HAP-1 (cell line): ENCODE measurements at regions not wholly inside any gene's neighbourhood (a gene's known extent, or its start where the extent isn't known, plus 50 kb on each side); places are given as distances from the start of the nearest gene placed in this dataset.
"Not testable (repeated sequence)": the region's sequence is repeated elsewhere in the genome, so short reads cannot be mapped to it uniquely, and the experiment has no call there.

Experiments
- DNase-seq, 2 experiments: peaks; one replicate each; pipeline ENCODE4 v3.0.0-alpha.2; 2016 to 2020; ENCODE audit warnings: low spot score in 2 of 2
- H3K27me3 ChIP-seq: fragments of 250-450 bp; sonication (Bioruptor Pico); 2 replicates; pipeline ENCODE4 v1.5.1; 2020; ENCODE audit warnings: low read depth, mild to moderate bottlenecking, moderate library complexity
- H3K36me3 ChIP-seq: fragments of 250-450 bp; sonication (Bioruptor Pico); replicated peaks from 2 replicates; pipeline ENCODE4 v1.5.1; 2020; ENCODE audit warnings: mild to moderate bottlenecking
- H3K4me1 ChIP-seq: fragments of 250-450 bp; sonication (Bioruptor Pico); 2 replicates; pipeline ENCODE4 v1.5.1; 2020; ENCODE audit warnings: mild to moderate bottlenecking
- H3K4me3 ChIP-seq: fragments of 250-450 bp; sonication (Bioruptor Pico); 2 replicates; pipeline ENCODE4 v1.5.1; 2020; ENCODE audit warnings: mild to moderate bottlenecking, moderate library complexity
- H3K9me3 ChIP-seq: fragments of 250-450 bp; sonication (Bioruptor Pico); 2 replicates; pipeline ENCODE4 v1.5.1; 2020; ENCODE audit warnings: mild to moderate bottlenecking, moderate library complexity
- in situ Hi-C: fragments of 300-500 bp; cut with MboI; formaldehyde crosslinking; loops from 3 replicates; pipeline ENCODE4 v1.14.3; 2020; ENCODE audit warnings: low sequenced_read_pairs, inconsistent platforms, mixed read lengths

DNA sequence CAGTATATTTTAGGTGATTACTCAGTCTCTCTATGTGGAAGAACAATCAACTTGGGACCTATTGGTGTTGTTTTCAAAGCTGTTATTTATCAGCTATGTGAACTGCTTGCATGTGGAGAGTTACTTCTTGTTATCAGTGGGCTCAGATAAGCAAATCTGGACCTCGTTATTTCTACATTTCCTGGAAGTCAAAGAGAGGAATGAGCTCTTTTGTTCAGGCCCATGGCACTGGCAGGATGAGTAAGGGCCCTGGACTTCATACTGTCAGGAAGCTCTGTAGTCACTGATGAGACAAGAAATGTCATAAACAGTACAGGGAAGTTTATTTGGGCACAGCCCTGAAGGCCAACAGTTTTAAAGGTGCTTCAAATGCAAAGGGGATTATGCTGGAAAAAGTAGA is 760.6 kb upstream of the EPHA5 start:
- DNase-seq, result no peak

DNA sequence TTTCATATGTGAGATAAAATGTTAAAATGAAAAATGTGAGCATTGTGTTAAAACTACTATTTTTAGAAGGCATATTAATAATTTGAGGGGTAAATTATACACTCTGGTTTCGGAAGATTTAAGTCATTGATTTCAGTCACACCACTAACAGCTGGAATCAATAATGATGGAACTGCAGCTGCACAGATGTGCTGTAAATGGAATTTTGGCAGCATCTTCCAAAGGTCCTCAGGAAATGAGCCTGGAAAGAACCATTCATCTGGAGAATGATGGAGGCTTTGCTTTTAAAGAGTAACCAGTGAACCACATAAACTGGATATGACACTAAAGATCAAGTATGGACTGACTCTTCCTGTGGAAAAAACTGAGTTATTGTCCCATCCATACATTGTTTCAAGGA is 759.0 kb upstream of the EPHA5 start:
- no peaks in the 10 kb centered on the region for H3K9me3 ChIP-seq
- H3K36me3 ChIP-seq, result no peaks in the 10 kb centered on the region
- in situ Hi-C loops, result no loop called here
- no peaks in the 10 kb centered on the region for H3K4me1 ChIP-seq
- no peak for DNase-seq
- no peak overlapping the region for H3K4me3 ChIP-seq
- H3K27me3 ChIP-seq, result no peaks in the 10 kb centered on the region

More for the DNA sequence above, 760.6 kb upstream of the EPHA5 start:
- H3K9me3 ChIP-seq, result no peaks in the 10 kb centered on the region
- peaks cover 3% of the 10 kb centered on the region; the same call in 1 of the 2 replicates for H3K4me1 ChIP-seq
- in situ Hi-C loops, result no loop called here
- no peaks in the 10 kb centered on the region for H3K27me3 ChIP-seq
- no peaks in the 10 kb centered on the region for H3K36me3 ChIP-seq
- H3K4me3 ChIP-seq, result no peak overlapping the region

DNA sequence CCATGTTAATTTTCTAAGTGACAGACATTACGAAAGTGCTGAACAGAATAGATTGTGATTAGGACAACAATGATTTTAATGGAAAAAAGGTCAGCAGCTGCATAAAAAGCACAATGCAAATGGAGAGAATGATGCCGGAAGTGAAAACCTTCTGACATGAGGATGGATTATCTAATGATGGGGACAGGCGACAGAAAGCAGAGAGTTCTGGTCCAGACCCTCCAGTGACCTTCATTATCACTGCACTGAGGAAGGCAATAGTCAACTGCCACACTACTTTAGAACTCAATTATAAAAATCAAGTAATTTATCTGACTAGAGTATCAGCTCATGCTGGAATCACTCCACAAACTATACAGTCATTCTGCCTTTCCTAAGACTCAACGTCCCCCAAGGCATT is 746.1 kb upstream of the EPHA5 start:
- in situ Hi-C loops, result no loop called here
- Histone ChIP-seq H3K36me3 (no peaks in the 10 kb centered on the region), H3K9me3 (no peaks in the 10 kb centered on the region), H3K4me3 (no peak overlapping the region), H3K27me3 (no peaks in the 10 kb centered on the region), H3K4me1 (no peaks in the 10 kb centered on the region)
- no peak for DNase-seq

DNA sequence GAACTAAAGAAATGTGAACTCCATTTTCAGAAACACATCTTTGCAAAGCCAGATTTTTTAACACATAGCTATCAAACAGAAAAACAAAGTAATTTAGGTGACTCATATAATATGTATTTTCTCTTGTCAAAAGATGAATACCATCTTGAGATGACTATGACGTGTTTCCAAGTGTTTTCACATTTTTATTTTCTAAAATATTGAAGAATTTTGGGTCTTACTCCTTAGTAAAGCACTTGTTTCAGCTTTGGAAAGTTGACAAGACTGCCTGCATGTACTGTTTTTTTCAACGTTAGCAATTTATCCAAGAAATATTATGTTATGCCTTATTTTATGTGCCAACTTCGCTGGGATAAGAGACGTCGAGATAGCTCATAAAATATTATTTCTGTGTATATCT is 733.9 kb upstream of the EPHA5 start:
- in situ Hi-C loops, result no loop called here
- Histone ChIP-seq H3K27me3 (no peaks in the 10 kb centered on the region), H3K36me3 (no peaks in the 10 kb centered on the region), H3K4me1 (no peaks in the 10 kb centered on the region), H3K4me3 (no peak overlapping the region), H3K9me3 (no peaks in the 10 kb centered on the region)
- DNase-seq, result no peak

DNA sequence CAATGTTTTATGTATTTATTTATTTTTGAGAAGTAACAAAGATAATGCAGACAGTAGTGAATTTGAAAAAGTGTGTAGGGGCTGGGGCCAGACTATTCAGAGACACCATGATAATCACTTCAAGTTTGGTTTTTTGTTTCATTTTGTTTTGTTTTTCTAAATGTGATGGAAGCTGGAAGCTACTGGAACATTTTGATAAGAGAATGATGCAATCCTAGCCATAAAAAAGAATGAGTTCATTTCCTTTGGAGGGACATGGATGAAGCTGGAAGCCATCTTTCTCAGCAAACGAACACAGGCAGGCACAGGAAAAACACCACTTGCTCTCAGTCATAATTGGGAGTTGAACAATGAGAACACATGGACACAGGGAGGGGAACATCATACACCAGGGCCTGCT is 706.6 kb upstream of the EPHA5 start:
- in situ Hi-C loops, result no loop called here
- no peaks in the 10 kb centered on the region for H3K4me1 ChIP-seq
- no peaks in the 10 kb centered on the region for H3K9me3 ChIP-seq
- no peak for DNase-seq
- H3K36me3 ChIP-seq, result no peaks in the 10 kb centered on the region
- no peak overlapping the region for H3K4me3 ChIP-seq
- H3K27me3 ChIP-seq, result no peaks in the 10 kb centered on the region

DNA sequence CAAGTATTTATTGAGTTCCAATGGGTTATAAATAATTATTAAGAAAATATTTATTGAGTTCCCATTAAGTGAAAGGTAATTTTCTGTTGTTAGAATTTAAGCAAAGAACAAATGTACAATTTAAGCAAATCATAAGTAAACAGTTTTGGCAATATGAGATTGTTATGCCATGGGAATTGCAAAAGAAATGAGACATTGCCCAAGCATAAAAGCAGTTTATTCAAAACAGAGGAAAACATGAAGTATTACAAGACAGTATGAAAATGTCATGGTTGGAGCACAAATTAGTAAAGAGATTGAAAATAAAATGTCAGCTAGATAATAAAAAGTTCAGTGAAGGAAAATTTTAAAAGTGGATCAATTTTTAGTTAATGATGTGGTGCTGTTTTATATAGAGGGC is 706.1 kb upstream of the EPHA5 start:
- DNase-seq, result no peak
- Histone ChIP-seq H3K4me3 (no peak overlapping the region), H3K4me1 (no peaks in the 10 kb centered on the region), H3K27me3 (no peaks in the 10 kb centered on the region), H3K36me3 (no peaks in the 10 kb centered on the region), H3K9me3 (no peaks in the 10 kb centered on the region)
- in situ Hi-C loops, result no loop called here

DNA sequence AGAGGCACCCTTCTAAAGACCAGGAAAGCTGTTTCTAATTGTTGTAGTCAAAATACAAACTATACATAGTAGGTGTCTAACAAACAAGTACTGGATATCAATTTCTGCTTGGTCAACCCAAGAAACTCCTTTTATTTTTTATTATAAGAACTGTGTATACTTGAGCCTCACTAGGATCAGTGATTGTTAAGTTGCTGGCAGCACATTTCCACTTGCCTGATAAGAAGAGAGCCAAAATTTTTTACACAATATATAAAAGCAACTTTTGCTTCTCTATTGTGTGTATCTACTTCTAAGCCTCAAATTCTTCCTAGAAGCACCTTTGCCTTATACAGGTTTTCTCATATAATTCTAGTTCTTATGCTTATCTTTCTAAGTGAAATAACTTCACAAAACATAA is 703.0 kb upstream of the EPHA5 start:
- DNase-seq, result no peak
- Histone ChIP-seq H3K36me3 (no peaks in the 10 kb centered on the region), H3K4me3 (no peak overlapping the region), H3K9me3 (no peaks in the 10 kb centered on the region), H3K4me1 (no peaks in the 10 kb centered on the region), H3K27me3 (no peaks in the 10 kb centered on the region)
- in situ Hi-C loops, result no loop called here

DNA sequence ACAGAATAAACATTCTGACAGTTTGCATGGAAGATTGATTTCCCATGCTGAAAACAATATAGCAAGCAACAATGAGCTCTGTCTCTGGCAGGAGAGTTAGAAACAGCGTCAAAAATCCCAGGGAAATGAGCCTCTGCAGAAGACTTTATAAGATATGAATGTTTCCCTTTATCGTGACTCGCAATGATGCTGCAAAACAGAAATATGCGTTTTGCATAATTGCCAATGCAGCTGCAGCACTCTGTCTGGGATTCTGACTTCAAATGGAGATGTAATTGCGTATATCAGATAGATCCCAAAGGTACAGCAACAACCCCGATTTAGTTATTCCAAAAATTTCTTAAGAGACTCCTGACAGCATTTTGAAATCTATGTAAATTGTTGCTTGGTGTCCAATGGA is 702.4 kb upstream of the EPHA5 start:
- H3K36me3 ChIP-seq, result no peaks in the 10 kb centered on the region
- in situ Hi-C loops, result no loop called here
- H3K9me3 ChIP-seq, result no peaks in the 10 kb centered on the region
- H3K27me3 ChIP-seq, result no peaks in the 10 kb centered on the region
- H3K4me3 ChIP-seq, result no peak overlapping the region
- no peaks in the 10 kb centered on the region for H3K4me1 ChIP-seq
- DNase-seq, result no peak

DNA sequence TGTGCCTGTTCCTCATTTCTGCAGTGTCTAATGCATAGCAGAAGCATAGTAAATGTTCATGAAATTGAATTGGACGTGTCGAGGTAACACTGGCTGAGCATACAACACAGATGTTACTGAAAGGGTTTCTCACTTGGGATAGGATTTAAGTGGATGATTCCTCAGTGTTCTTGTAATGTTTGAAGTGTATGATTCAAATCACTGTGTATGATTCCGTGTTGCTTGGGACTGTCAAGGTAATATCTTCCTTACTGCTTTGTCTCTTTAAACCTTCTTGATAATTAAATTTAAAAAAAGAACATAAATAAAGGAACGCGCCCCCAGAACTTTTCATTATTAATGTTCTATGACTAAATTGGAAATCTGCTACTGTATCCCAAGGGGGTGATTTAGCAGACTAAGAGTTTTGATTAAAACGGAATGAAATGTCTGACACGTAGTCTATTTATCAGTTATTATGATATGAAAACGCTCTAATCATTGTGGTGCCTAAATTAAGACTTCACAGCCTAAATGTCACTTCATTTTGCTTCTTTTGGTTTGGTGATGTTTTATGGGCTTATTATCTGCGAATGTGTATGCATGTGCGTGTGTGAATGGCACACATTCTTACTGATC is 696.9 kb upstream of the EPHA5 start:
- Histone ChIP-seq H3K9me3 (no peaks in the 10 kb centered on the region), H3K36me3 (no peaks in the 10 kb centered on the region), H3K4me1 (no peaks in the 10 kb centered on the region), H3K27me3 (no peaks in the 10 kb centered on the region), H3K4me3 (no peak overlapping the region)
- no peak for DNase-seq
- in situ Hi-C loops, result no loop called here

DNA sequence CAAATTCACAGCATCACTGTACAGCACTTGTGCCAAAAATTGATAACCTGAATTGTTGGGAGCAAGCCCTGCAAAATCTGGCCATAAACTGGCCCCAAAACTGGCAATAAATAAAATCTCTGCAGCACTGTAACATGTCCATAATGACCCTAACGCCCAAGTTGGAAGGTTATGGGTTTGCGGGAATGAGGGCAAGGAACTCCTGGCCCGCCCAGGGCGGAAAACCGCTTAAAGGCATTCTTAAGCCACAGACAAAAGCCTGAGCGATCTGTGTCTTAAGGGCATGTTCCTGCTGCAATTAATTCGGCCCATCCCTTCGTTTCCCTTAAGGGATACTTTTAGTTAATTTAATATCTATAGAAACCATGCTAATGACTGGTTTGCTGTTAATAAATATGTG is 690.1 kb upstream of the EPHA5 start:
- H3K4me1 ChIP-seq, result peaks cover 34% of the 10 kb centered on the region
- DNase-seq, result peak in 1 of 2 experiments; percentile 65
- H3K4me3 ChIP-seq, H3K27me3 ChIP-seq, H3K36me3 ChIP-seq, in situ Hi-C loops, H3K9me3 ChIP-seq: not testable (repeated sequence)

DNA sequence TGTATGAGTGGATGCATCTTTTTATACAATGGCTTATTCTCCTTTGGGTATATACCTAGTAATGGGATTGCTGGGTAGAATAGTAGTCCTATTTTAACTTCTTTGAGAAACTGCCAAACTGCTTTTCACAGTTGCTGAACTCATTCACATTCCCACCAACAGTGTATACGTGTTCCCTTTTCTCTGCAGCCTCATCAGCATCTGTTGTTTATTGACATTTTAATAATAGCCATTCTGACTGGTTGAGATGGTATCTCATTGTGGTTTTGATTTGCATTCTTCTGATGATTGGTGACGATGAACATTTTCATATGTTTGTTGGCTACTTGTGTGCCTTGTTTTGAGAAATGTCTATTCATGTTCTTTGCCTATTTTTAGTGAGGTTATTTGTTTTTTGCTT is 687.0 kb upstream of the EPHA5 start:
- H3K4me1 ChIP-seq, result peaks cover 34% of the 10 kb centered on the region
- in situ Hi-C loops, result no loop called here

DNA sequence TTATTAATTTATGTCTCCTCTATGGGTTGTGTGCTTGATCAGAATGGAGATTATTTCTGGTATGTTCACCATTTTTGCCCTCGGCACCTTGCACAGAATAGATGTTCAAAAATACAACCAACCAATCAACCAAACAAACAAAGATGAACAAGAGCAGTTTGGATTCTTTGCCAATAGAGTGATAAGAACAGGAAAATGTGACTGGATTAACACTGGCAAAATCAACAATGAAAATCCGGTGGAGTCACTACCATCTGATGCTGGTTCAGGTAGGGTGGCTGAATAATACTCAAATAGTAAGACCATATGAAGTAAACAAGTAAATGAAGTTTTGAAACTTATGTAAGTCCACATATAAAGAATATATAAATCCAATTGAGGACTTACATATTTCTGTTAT is 685.0 kb upstream of the EPHA5 start:
- no peaks in the 10 kb centered on the region for H3K36me3 ChIP-seq
- no peak for DNase-seq
- peaks cover 28% of the 10 kb centered on the region for H3K4me1 ChIP-seq
- no peak overlapping the region for H3K4me3 ChIP-seq
- no peaks in the 10 kb centered on the region for H3K9me3 ChIP-seq
- in situ Hi-C loops, result no loop called here
- no peaks in the 10 kb centered on the region for H3K27me3 ChIP-seq

More for the DNA sequence above, 687.0 kb upstream of the EPHA5 start:
- Histone ChIP-seq H3K4me3 (no peak overlapping the region), H3K27me3 (no peaks in the 10 kb centered on the region), H3K9me3 (no peaks in the 10 kb centered on the region), H3K36me3 (no peaks in the 10 kb centered on the region)
- DNase-seq, result peak in 1 of 2 experiments; percentile 61

DNA sequence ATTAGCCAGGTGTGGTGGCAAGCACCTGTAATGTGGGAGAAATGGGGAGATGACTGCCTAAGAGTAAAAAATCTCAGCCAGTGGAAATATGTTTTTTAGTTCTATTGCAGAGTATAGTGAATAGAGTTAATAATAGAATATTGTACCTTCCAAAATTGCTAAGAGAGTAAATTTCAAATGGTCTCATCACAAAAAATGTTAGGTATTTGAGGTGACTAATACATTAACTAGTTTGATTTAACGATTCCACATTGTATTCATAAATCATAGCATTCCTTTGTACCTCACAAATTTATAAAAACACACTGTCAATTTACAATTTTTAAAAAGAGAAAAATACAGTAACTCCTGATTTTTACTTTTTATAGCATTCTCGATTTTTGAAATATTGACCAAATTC is 681.5 kb upstream of the EPHA5 start:
- Histone ChIP-seq H3K9me3 (no peaks in the 10 kb centered on the region), H3K4me1 (no peaks in the 10 kb centered on the region; the same call in 1 of the 2 replicates), H3K27me3 (no peaks in the 10 kb centered on the region), H3K4me3 (no peak overlapping the region), H3K36me3 (no peaks in the 10 kb centered on the region)
- no peak for DNase-seq
- in situ Hi-C loops, result no loop called here

DNA sequence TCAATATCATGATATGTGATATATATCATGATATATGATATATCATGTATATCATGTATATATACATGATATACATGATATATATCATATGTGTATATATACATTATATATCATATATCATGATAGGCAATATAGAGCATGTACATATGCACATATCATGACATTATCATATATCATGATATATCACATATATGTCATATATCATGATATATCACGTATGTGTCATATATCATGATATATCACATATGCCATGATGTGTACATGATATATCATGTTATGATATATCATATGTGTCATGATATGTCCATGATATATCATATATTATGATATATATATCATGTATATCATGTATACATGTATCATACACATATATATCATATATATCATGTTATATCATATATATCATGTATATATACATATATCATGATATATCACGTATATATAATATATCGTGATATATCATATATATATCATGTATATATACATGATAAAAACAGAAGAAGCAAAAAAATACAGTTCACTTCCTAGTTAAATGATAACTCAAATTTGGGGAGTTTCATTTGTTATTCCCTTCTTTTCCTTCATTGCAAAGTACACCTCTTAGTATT is 670.1 kb upstream of the EPHA5 start:
- DNase-seq, result no peak
- Histone ChIP-seq H3K9me3 (no peaks in the 10 kb centered on the region), H3K4me1 (no peaks in the 10 kb centered on the region), H3K4me3 (no peak overlapping the region), H3K27me3 (no peaks in the 10 kb centered on the region), H3K36me3 (no peaks in the 10 kb centered on the region)
- in situ Hi-C loops, result no loop called here

DNA sequence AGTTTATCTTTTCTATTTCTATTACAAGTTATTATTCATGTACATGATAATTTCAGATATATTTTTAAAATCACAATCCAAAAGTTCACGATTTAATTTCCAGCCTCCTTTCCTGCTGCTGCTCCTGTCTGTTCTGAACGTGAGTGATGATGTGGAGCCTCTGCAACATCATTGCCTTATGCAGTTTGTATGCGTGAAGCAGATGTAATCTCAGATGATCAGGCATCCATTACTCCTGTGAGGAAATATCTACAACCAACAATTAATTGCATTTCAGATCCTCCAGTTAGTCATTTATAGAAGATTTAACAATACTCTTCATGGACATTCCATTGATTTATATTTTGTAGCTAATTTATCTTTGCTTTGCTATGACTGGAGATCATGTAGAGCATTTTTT is 668.7 kb upstream of the EPHA5 start:
- Histone ChIP-seq H3K9me3 (no peaks in the 10 kb centered on the region), H3K36me3 (no peaks in the 10 kb centered on the region), H3K4me3 (no peak overlapping the region), H3K27me3 (no peaks in the 10 kb centered on the region), H3K4me1 (no peaks in the 10 kb centered on the region)
- no peak for DNase-seq
- in situ Hi-C loops, result no loop called here
